Loucy (cell line): ENCODE measurements at regions not wholly inside any gene's neighbourhood (a gene's known extent, or its start where the extent isn't known, plus 50 kb on each side); places are given as distances from the start of the nearest gene placed in this dataset.
A peak's percentile ranks its signal among the peaks of the same experiment; 100 is the strongest.

ENCODE experiments used
- H2AFZ ChIP-seq: fragments of 200-600 bp; sonication (generic); 2 replicates; pipeline ENCODE4 v1.6.0; 2016; ENCODE audit warnings: antibody characterized with exemption, mild to moderate bottlenecking, low read length, moderate library complexity
- H3F3A ChIP-seq: fragments of 200-600 bp; 2 replicates; pipeline ENCODE4 v1.6.0; 2016; ENCODE audit warnings: antibody characterized with exemption, low read depth, mild to moderate bottlenecking
- H3K27me3 ChIP-seq: fragments of 200-600 bp; sonication (generic); 2 replicates; pipeline ENCODE4 v1.6.1; 2014; ENCODE audit warnings: low read length, mild to moderate bottlenecking; ENCODE audit not compliant: insufficient read depth, poor library complexity, severe bottlenecking
- H3K36me3 ChIP-seq: fragments of 200-600 bp; sonication (generic); 2 replicates; pipeline ENCODE4 v1.6.1; 2016; ENCODE audit warnings: low read length; ENCODE audit not compliant: insufficient read depth
- H3K4me1 ChIP-seq: fragments of 200-600 bp; sonication (generic); 2 replicates; pipeline ENCODE4 v1.5.1; 2014; ENCODE audit warnings: low read length, mild to moderate bottlenecking; ENCODE audit not compliant: insufficient read depth, poor library complexity, severe bottlenecking
- H3K4me2 ChIP-seq: fragments of 200-600 bp; sonication (generic); 2 replicates; pipeline ENCODE4 v1.6.0; 2014; ENCODE audit warnings: antibody characterized with exemption, low read length, low read depth, mild to moderate bottlenecking; ENCODE audit not compliant: poor library complexity, severe bottlenecking
- H3K4me3 ChIP-seq: fragments of 200-600 bp; sonication (generic); 2 replicates; pipeline ENCODE4 v1.5.1; 2014; ENCODE audit warnings: low read length, mild to moderate bottlenecking, mixed read lengths; ENCODE audit not compliant: poor library complexity, severe bottlenecking
- H3K79me2 ChIP-seq: fragments of 200-600 bp; sonication (generic); 2 replicates; pipeline ENCODE4 v1.6.1; 2014; ENCODE audit warnings: low read length; ENCODE audit not compliant: insufficient read depth
- H3K9ac ChIP-seq: fragments of 200-600 bp; sonication (generic); 2 replicates; pipeline ENCODE4 v1.6.0; 2014; ENCODE audit warnings: mild to moderate bottlenecking, low read depth, low read length, moderate library complexity; ENCODE audit not compliant: poor library complexity, severe bottlenecking
- H3K9me2 ChIP-seq: fragments of 200-600 bp; sonication (generic); replicated peaks from 2 replicates; pipeline ENCODE4 v1.6.1; 2016; ENCODE audit warnings: low read depth, low read length, mixed read lengths
- H3K9me3 ChIP-seq: fragments of 200-600 bp; sonication (generic); 2 replicates; pipeline ENCODE4 v1.6.1; 2014; ENCODE audit warnings: mild to moderate bottlenecking, antibody characterized with exemption, low read length, low read depth; ENCODE audit not compliant: insufficient read depth
- H4K20me1 ChIP-seq: fragments of 200-600 bp; sonication (generic); 2 replicates; pipeline ENCODE4 v1.6.0; 2014; ENCODE audit warnings: antibody characterized with exemption, low read length, mild to moderate bottlenecking; ENCODE audit not compliant: insufficient read depth, poor library complexity, severe bottlenecking
- EZH2phosphoT487 ChIP-seq: fragments of 200-600 bp; IDR thresholded peaks from 2 replicates; pipeline ENCODE4 v1.6.1; 2018; ENCODE audit warnings: antibody characterized with exemption, mild to moderate bottlenecking, moderate library complexity, borderline replicate concordance
- TF ChIP-seq, protein P1 (sequence below): fragments of 200-600 bp; sonication (generic); conservative IDR thresholded peaks from 2 replicates; pipeline ENCODE4 v1.5.1; 2014; ENCODE audit warnings: mild to moderate bottlenecking, antibody characterized with exemption, low read length

DNA sequence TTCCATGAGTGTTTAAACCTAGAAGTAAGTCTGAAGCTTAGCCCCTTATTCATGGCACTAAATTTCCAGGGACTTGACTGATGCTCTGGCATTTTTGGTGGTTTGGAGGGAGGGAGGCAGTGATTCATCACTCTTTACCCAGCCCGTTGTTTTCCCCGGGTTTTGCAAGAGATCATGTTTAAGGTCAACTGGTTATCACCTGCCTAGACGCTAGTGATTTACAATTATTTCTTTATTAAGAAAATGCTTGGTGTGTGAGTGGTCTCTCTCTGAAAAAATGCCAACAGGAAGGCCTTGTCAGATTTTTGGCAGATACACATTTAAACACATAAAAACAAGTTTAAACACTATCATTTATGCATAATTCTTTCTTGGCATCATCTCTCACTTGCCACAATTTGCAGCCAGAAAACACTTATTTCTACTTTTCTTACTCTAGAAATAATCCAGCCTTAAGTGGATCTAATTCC, 737.9 kb upstream of the ZNF608 start:
- Histone ChIP-seq H3K27me3 (no peaks in the 10 kb centered on the region), H4K20me1 (no peaks in the 10 kb centered on the region), H3K9ac (no peak overlapping the region), H3K36me3 (no peaks in the 10 kb centered on the region), H3K9me2 (no peaks in the 10 kb centered on the region), H3K4me2 (no peak overlapping the region), H3K4me3 (no peak overlapping the region), H2AFZ (no peak overlapping the region), H3F3A (no peaks in the 10 kb centered on the region), H3K4me1 (no peaks in the 10 kb centered on the region), H3K79me2 (no peaks in the 10 kb centered on the region), H3K9me3 (no peaks in the 10 kb centered on the region)
- TF ChIP-seq EZH2phosphoT487, result no peak
- TF ChIP-seq, protein P1, sequence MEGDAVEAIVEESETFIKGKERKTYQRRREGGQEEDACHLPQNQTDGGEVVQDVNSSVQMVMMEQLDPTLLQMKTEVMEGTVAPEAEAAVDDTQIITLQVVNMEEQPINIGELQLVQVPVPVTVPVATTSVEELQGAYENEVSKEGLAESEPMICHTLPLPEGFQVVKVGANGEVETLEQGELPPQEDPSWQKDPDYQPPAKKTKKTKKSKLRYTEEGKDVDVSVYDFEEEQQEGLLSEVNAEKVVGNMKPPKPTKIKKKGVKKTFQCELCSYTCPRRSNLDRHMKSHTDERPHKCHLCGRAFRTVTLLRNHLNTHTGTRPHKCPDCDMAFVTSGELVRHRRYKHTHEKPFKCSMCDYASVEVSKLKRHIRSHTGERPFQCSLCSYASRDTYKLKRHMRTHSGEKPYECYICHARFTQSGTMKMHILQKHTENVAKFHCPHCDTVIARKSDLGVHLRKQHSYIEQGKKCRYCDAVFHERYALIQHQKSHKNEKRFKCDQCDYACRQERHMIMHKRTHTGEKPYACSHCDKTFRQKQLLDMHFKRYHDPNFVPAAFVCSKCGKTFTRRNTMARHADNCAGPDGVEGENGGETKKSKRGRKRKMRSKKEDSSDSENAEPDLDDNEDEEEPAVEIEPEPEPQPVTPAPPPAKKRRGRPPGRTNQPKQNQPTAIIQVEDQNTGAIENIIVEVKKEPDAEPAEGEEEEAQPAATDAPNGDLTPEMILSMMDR, result no peak

DNA sequence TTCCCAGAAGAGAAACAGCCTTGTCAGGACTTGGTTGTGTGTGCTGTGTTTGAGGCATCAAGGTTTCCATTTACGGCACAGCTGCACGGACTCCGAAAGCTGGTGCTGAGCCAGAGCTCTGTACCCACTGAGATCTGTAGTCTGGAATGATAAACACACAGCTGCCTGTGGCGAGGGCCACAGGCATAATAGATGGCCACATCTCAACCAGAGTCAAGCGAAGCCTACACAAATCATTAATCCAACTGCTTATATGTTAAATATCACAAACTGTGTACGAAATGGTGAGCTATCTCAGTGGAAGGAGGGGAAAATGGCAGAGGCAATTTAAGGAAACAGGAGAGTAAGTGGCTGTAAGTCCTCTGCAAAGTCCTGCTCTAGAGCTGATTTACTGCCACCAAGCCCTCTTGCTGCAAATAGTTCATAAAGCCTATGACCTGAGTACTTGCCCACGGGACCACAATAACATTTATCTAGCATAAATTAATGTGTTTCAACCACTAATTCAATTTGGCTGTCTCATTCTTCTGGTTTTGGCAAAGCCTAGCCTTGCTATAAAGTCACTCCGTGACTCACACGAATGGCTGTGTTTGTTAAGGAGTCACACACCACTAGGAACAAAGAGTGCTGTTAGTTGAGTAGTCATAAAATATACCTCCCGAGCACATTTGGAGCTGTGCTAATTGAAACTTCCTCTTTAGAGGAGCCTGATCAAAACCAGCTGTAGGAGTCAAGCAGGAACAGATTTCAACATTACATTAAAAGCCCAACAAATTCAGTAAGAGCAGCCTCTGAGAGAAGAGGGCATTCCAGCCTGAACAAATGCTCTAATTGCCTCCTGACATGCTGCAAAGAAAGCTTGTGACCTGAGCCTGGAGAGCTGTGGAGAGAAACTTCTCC, 738.6 kb upstream of the ZNF608 start:
- TF ChIP-seq, protein P1, result no peak
- TF ChIP-seq EZH2phosphoT487, result no peak
- Histone ChIP-seq H3K9me3 (no peaks in the 10 kb centered on the region), H3K9me2 (no peaks in the 10 kb centered on the region), H3K79me2 (no peaks in the 10 kb centered on the region), H3K27me3 (no peaks in the 10 kb centered on the region), H3K36me3 (no peaks in the 10 kb centered on the region), H3K4me2 (peak overlapping the region; percentile 5), H3K4me3 (no peak overlapping the region), H3K9ac (no peak overlapping the region), H3F3A (no peaks in the 10 kb centered on the region), H2AFZ (no peak overlapping the region), H4K20me1 (no peaks in the 10 kb centered on the region), H3K4me1 (no peaks in the 10 kb centered on the region)

DNA sequence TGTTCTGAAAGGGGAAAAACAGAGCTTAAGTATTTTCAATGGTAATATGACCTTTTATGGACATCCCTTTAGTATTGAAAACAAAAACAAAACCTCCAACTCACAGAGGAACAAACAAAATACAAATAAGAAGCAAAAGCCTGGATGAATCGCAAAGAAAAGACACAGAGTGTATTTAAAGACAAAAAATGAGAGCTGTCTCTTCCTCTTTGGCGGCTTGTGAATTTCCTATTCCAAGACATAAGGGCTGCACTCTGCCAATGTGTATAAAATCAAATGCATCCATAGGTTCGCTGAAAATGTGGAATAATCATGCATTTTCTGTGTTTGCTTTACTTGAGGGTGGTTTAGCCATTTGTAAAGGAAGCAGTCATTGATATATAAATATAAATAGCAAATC, 739.3 kb upstream of the ZNF608 start:
- Histone ChIP-seq H3K4me1 (no peaks in the 10 kb centered on the region), H3K27me3 (no peaks in the 10 kb centered on the region), H3K79me2 (no peaks in the 10 kb centered on the region), H3F3A (no peaks in the 10 kb centered on the region), H2AFZ (no peak overlapping the region), H3K36me3 (no peaks in the 10 kb centered on the region), H3K4me3 (no peak overlapping the region), H3K9me3 (no peaks in the 10 kb centered on the region), H4K20me1 (no peaks in the 10 kb centered on the region), H3K9ac (no peak overlapping the region), H3K9me2 (no peaks in the 10 kb centered on the region), H3K4me2 (no peak overlapping the region)
- TF ChIP-seq EZH2phosphoT487, result no peak
- TF ChIP-seq, protein P1, result no peak
